GM21576 (cell line): ENCODE measurements at regions not wholly inside any gene's neighbourhood (a gene's known extent, or its start where the extent isn't known, plus 50 kb on each side); places are given as distances from the start of the nearest gene placed in this dataset.

Source experiments
- ATAC-seq: cut with Tn5 transposase; IDR thresholded peaks from one replicate; pipeline ENCODE4 v1.9.1; 2021; ENCODE audit warnings: mild to moderate bottlenecking, moderate library complexity; ENCODE audit not compliant: unreplicated experiment

DNA sequence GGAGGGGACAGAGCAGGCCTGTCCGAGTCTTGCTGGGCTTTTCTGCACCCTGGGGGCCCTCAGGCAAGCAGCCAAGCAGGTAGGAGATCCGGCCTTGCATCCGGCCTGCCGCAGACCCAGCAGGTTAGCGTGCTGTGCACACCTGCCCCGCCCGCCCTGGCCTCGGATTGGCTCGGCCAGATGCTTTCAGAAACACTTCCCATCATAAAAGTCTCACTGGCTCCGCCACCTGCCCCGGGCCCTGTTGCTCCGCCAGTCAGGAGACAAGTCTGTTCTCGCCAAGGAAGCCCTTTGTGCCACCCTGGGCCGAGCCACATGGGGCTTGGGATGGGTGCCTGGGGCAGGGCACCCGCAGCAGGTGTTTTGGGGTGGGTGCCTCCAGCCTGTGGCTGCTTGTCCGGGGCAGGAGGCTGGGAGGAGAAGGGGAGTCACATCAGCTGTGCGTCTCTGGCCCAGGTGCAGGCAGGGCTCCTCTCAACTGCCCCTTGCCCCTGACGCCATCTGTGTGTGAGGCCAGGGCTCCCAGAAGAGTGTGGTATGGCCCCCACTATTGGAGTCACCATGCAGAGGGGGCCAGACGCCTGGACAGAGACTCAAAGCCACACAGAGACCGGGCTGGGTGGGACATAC is 228.2 kb upstream of the GSE1 start:
- no peak for ATAC-seq

DNA sequence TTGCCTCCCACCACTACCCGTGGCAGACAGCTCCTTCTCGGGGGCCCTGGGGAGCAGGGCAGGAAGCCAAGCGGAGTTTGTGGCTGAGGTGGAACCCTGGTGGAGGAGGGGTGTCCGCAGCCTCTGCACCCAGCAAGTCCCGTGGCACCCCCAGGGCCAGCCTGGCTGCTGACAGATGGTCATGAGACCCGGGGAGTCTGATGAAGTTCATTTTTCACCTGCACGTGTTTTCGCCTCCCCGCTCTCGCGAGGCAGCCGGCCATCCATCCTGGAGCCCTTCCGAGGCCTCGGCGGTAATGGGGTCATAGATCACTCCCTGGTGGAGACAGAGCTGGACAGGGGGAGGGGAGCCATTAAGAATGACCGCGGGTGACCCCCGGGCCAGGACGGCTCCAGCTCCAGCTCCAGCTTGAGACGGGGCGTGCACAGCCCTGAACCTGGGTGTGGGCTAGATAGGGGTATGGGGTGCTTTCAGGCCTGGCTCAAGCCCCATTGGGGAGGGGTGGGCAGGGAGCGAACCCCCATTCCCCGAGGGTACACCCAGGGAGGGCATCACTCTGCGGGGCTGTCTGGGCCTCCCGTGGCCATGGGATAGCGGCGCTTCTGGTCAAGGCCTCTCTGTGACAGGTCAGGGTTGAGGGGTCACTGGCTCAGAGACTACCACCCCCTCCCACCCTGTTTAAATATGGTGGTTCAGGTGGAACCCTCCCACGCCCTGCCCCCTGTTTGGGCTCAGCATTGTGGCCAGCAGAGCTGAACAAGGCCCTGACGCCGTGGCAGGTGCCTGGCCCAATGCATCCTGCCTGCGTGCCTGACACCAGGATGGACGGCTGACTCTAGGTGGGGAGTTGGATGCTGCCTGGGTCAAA is 227.4 kb upstream of the GSE1 start:
- ATAC-seq, result no peak

DNA sequence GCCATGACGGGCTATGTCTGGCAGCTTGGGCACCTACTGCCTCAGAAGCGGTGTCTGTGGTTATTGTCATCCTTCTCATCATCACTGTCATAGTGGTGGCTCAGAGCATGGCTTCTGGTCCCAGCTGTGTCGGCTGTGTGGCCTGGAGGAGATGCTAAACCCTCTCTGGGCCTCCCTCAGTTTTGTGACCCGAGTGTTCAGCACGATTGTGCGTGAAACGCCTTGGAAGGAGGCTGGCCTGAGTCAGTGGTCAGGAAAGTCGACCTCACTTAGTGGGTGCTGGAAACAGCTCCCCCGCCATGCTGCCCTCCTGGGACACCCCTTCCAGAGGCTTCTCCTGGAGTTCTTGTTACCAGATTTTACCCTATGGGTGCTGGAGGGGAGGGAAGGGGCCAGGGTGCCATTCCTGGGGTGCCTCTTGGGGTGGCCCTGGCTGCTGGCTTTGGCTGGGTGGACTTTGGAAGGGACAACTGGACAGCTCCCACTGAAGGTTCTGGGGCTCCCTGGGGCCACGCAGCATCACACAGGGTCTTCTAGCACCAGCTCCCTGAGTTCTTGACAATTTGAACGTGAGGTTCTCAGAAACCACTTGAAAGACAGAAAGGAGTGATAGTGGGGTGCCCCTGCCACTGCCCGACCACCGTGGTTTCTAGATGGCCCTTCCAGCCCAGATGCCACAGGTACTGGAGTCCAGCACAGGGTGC is 226.5 kb upstream of the GSE1 start:
- ATAC-seq, result no peak

DNA sequence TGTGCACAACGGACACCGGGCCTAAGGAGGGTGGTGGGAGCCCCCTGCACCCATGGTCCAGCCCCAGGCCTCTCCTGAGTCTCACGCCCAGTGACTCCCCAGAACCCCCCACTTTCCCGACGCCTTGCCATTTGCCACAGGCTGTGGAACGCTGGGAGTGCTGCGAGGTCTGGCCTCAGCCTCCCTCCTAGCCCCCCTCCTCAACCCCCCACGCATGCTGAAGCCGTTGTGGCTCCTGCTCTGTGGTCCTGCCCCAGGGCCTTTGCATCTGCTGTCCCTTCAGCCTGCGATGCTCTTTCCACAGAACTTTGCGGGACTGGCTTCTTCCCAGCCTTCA is 226.0 kb upstream of the GSE1 start:
- no peak for ATAC-seq

DNA sequence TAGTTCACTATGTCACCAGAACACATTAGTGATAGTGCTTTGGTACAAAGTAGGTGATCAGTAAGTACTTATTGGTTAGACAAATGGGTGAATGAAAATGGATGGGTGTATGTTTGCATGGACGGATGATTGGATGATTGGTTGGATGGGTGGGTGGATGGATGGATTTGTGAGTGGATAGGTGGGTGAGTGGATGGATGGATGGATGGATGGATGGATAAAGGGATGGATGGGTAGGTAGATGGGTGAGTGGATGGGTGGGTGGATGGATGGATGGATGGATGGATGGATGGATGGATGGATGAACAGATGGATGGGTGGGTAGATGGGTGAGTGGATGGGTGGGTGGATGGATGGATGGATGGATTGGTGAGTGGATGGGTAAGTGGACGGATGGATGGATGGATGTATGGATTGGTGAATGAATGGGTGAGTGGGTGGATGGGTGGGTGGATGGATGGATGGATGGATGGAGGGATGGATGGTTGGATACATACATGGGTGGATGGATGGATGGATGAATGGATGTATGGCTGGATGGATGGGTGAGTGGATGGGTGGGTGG is 225.3 kb upstream of the GSE1 start:
- no peak for ATAC-seq

DNA sequence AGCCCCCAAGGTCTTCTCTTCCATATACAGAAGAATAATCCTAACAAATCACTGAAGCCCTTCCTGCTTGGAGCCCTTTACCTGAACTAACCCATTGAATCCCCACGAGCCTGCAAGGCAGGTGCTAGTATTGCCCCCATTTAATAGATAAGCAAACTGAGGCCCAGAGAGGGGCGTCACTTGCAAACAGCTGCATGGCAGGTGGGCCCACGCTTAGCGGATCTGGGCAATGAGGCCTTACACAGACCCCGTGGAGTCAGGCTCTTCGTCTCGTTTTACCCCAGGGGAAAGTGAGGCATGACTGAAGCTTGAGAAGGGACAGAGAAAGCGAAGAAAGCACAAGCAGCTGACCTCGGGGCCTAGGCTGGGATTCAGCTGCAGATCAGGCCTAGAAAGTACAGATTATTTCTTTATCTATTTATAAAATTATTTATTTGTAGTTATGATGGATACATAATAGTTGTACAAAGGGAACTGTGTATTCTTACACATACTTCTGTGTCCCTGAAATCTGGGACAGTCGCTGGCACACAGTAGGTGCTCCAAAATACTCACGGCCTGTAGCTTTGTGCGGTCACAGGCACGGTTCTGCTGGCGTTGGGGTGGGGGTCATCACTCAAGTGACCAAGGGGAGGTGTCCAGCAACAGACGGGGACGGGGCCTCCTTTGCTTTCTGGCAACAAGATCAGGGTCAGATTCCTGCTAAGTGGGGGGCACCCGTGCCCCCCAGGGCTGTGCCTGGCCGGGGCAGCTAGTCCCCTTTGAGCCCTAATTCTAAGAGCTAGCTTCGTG is 223.2 kb upstream of the GSE1 start:
- no peak for ATAC-seq

DNA sequence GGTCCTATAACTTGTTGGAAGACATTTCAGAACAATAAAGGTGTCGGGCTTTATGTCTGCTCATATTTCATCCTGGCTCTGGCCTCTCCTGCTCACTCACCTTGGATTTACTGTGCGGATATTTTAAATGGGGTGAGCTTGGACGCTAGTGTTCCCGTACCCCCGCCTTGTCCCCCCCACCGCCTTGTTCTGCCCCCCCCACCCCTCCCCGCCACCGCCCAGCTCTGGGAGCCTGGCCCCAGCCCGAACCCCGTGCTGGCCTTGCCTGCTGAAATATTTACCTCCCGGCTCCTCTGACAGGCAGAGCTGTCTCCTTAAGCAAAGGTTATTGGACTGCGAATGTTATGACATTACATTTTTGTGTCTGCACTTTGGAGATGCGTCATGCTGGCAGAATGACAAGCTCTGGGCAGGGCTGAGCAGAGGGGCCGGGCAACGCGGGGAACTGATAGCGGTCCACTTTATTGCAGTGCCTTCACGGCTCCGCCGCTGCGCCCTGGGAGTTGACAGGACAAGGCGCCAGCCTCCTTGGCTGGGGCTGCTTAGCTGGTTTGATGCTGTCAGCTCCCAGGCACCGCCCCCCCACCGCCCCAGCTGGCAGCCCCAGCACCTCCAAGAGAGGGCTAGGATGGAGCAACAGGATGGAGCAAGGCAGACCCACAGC is 222.5 kb upstream of the GSE1 start:
- no peak for ATAC-seq

DNA sequence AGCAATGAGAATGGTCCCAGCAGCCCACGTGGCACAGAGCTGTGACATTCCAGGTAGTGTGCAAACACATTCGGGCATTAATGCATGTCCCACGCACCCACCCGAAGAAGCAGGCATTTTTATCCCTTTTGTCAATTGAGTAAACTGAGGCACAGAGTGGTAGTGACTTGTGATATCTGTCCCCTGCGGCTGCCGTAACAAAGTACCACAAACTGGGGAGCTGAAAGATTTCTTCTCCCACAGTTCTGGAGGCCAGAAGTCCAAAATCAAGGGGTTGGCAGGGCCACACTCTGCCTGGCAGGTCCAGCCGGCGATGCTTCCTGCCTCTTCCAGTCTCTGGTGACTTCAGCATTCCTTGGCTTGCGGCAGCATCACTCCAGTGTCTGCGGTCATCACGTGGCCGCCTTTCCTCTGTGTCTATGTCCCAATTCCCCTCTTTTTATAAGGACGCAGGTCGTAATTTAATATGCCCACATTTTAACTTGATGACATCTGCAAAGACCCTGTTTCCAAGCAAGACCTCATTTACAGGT is 221.9 kb upstream of the GSE1 start:
- ATAC-seq, result no peak

DNA sequence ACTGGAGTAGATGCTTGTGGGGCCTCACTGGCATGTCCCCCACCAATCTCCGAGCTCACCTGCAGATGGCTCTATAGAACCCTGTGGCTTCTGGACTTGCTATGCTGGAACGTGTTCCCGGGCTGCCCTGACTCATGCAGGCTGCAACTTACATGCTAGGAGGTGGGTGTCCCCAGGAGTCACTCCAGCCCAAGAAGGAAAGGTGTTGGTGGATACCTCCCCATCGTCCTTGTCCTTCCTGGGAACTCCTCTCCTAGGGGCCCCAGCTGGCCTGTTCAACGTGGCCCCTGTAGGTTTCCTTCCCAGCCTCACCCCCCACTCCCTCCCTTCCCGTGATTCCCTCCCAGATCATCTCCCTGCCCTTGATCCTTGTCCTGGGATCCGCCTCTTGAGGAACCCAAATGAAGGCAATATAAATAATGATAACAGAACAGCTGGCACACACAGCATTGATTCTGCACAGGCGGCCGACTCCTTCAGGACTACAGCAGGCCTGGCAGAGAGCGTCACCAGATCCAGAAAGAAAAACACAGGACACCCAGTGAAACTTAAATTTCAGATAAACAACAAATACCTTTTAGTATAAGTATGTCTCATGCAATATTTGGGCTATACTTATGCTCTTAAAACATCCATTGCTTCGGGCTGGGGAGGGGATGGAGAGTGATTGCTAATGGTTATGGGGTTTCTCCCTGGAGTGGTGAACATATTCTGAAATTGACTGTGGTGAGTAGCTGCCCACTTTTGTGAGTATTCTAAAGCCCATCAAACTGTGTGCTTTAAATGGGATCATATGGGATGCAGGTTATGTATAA is 221.1 kb upstream of the GSE1 start:
- no peak for ATAC-seq

DNA sequence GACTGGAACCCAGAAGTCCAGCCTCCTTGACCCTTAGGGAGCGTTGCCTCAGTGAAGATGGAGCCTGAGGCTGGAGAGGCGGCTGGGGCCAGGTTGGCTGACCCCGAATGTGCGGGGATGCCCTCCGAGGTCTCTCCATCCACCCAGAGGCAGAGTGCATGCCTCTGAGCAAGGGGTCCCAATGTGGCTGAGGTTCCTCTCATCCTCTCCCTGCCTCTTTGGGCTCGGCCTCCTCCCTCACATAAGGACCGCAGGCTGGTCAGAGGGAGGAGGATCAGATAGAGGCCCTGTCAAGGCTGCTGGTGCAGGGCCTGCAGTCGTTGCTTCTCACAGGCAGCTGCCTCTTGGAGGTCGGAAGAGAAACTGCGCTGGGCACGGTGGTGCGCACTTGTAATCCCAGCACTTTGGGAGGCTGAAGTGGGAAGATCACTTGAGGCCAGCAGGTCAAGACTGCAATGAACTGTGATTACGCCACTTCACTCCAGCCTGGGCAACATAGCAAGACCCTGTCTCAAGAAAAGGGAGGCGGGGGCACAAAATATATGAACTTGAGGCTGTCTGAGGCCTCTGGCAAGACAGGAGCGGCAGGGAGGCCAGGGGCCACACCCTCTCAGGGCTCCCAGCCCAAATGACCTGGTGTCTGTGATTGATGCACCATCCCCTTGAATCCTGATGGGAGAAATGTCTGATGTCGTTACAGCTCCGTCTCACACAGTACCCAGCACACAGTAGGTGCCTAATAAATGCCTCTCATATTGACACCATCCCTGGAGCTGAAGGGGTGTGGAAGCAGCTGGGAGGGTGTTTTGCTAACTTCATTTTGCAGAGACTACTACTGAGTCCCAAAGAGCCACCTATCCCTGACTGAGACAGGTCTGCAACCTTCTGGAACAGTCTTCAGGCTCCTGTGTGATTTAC is 220.1 kb upstream of the GSE1 start:
- no peak for ATAC-seq

DNA sequence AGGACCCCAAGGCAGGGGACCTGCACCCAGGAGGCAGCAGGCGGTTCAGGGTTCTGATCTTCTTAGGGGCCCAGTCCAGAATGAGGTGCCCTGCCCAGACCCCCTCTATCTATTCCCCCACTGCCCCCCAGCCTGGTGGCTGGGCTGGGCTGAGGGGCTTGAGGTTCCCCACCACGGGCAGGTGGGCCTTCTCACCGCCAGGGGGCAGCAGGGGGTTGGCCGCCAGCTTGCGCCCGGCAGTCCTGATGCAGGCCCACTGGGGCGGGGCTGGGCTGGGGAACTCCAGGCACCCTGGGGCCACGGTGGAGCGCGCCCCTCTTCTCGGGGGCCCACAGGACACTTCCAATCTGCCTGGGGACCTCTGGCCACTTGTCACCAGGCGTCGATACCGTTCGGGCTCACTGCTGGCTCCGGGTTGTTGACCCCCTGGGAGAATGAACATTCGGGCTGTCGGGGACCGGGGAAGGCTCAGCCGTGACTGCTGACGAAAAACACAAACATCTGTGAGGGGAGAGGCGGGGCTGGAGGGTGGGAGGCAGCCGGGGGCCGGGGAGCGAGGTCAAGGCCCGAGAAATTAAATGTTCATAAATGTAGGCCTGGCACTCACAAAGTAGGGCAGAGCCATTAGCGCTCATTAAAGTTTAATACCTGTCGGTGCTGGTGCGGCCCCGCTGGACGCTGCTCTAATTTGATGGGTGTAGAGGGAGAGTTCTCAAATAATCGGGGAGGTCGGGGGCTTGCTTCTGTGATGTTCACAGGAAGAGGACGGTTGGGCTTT is 219.3 kb upstream of the GSE1 start:
- ATAC-seq, result no peak

DNA sequence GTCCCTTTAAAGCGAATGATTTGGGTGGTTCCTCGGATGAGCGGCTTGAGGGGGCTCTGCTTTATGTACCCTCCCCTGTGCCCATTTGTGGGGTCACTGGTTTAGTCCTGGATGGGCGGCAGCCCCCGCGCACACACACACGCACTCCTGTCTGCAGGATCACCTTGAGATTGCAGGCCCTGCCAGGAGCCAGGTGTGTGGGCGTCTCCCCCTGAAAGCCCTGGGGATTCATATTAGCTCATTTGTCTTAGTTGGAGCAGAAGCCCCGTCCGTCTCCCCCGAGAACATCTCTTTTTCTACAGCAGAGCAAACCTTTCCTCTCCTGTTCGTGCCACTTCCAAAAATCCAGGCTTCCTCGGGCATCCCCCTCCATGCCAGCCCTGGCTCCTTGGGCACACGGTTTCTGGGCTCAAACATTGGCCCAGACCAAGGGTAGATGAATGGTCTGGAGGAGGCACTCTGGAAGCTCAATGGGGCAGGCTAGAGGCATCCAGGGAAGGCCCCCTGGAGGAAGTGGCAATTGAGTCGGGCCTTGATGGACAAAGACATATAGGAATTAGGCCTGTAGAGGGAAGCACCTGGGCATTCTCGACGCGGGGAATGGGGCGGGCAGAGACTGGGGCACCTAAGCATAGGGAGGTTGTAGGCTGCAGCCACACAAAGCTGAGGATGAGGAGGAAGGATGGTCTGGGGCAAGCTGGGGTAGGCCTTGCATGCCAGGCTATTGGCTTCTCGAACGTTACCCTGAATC is 218.5 kb upstream of the GSE1 start:
- ATAC-seq, result no peak

DNA sequence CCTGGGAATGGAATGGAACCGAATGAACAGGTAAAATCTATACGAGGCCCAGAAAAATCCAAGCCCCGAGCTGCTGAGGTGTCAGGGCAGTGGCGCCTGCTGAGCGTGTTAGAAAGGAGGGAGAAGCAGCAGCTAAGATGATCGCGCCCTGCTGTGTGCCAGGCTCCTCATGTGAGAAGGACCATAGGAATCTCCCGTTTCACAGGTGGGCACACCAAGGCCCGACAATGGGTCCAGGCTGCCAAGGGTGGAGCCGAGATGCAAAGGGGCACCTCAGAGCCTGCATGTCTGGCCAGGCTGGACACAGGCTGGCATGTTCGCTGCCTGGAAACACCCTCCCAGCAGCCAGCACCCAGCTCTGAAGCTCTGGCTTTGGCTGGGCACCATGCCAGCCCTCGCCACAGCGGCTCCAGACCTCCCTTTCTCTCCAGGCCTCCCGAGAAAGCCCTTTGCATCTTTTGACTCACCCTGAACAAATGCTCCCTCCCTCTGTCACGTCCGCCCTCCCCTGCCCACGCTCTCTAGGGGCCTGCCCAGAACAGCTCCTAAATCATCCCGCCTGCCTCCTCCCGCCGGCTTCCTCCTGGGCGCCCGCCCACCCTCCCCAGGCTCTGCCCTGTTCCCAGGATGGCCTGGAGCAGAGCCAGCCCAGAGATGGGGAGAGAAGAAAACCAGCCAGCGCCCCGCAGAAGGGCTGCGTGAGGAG is 217.8 kb upstream of the GSE1 start:
- no peak for ATAC-seq

DNA sequence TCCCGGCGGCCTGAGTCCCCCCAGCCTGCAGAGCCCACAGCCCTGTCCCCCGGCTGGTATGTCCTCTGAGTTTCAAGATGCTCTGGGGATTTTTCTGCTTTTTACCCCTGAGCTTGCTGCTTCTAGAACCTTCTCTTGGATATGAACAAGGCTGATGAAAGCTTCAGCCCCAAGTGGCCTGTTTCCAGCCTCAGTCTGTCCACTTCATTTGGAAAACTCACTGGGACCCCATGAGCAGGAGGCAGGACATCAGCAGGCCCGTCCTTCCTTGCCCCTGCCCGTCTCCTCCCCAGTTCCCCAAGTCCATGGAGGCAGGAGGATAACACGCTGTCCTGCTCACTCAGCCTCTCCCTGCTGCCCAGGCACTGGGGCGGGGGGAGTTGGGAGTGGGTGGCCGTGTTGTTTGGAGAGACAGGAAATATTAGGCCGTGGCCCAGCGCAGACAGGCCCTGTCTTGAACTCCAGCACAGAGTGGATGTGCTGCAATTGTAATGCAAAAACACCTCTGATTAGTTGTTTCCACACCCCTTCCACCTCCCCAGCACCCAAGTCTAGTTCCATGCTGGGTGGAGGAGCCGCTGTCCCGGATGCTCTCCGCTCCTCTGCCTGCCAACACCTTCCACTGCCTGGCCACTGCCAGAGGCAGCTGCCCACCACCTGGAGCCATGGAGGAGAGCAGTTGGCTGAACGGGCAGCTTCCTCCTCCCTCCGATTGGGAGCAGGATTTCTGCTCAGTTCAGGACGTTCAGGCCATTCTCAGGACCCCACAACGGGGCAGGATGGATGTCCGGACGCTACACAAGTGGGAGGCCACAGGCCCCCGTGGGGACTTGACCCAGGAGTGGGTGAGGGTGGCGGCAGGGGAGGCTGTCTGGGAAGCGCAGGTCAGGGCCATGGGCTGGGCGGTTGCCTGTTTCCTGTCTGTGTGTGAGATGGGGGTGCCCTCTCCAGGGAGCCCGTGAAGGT is 216.9 kb upstream of the GSE1 start:
- no peak for ATAC-seq
